ENCODE measurements at regions not wholly inside any gene's neighbourhood (a gene's known extent, or its start where the extent isn't known, plus 50 kb on each side); places are given as distances from the start of the nearest gene placed in this dataset.

- no peak for TF ChIP-seq CTCF (IDR thresholded peaks at IDR 0.05; ENCODE audit: control insufficient read depth, insufficient read depth, low read depth, low read length, missing control alignments)
- no peak overlapping the region for H3K4me3 ChIP-seq (ENCODE audit: control insufficient read depth, low read depth, low read length)
- no peak for DNase-seq (ENCODE audit: low read depth)
These were observed 51.4 kb downstream of the MRPL36 start for GRCh38 chr5:1748271-1748670.

- no peak overlapping the region for H3K4me3 ChIP-seq (ENCODE audit: control insufficient read depth, low read depth, low read length)
- TF ChIP-seq CTCF (IDR thresholded peaks at IDR 0.05; ENCODE audit: control insufficient read depth, insufficient read depth, low read depth, low read length, missing control alignments) = no peak
- DNase-seq (ENCODE audit: low read depth) = no peak
These were observed 51.9 kb downstream of the MRPL36 start for GRCh38 chr5:1747803-1748085.

GRCh38 chr5:1747079-1747802 lies 52.4 kb downstream of the MRPL36 start:
- TF ChIP-seq CTCF (IDR thresholded peaks at IDR 0.05; ENCODE audit: control insufficient read depth, insufficient read depth, low read depth, low read length, missing control alignments) = no peak
- DNase-seq (ENCODE audit: low read depth) = no peak
- H3K4me3 ChIP-seq (ENCODE audit: control insufficient read depth, low read depth, low read length) = no peak overlapping the region

- DNase-seq (ENCODE audit: low read depth) = no peak
- TF ChIP-seq CTCF (IDR thresholded peaks at IDR 0.05; ENCODE audit: control insufficient read depth, insufficient read depth, low read depth, low read length, missing control alignments) = no peak
- no peak overlapping the region for H3K4me3 ChIP-seq (ENCODE audit: control insufficient read depth, low read depth, low read length)
These were observed 53.1 kb downstream of the MRPL36 start for GRCh38 chr5:1746371-1747078.

- no peak for TF ChIP-seq CTCF (IDR thresholded peaks at IDR 0.05; ENCODE audit: control insufficient read depth, insufficient read depth, low read depth, low read length, missing control alignments)
- DNase-seq (ENCODE audit: low read depth) = no peak
- H3K4me3 ChIP-seq (ENCODE audit: control insufficient read depth, low read depth, low read length) = no peak overlapping the region
These were observed 53.8 kb downstream of the MRPL36 start for GRCh38 chr5:1745796-1746370.

GRCh38 chr5:1745123-1745795 lies 54.4 kb downstream of the MRPL36 start:
- H3K4me3 ChIP-seq (ENCODE audit: control insufficient read depth, low read depth, low read length) = no peak overlapping the region
- no peak for TF ChIP-seq CTCF (IDR thresholded peaks at IDR 0.05; ENCODE audit: control insufficient read depth, insufficient read depth, low read depth, low read length, missing control alignments)
- no peak for DNase-seq (ENCODE audit: low read depth)

Data from AG09309 (cell line).